A673 (cell line): ENCODE measurements at regions not wholly inside any gene's neighbourhood (a gene's known extent, or its start where the extent isn't known, plus 50 kb on each side); places are given as distances from the start of the nearest gene placed in this dataset.

Experiments
- BruUV-seq: library from RNA; stranded (reverse); fragments of 400-500 nt; replicated peaks from 2 replicates; lab custom pipeline; 2021; lab: Mats Ljungman, UMichigan
- CTCF ChIA-PET: fragments of 300-600 bp; sonication (Branson Sonifier 250); formaldehyde crosslinking; loops from one replicate; lab custom pipeline; 2022; ENCODE audit warnings: antibody characterized with exemption; lab: Charles Lee
- POLR2A ChIA-PET: fragments of 300-600 bp; sonication (Branson Sonifier 250); formaldehyde crosslinking; loops from one replicate; lab custom pipeline; 2022; ENCODE audit warnings: antibody characterized with exemption; ENCODE audit not compliant: low non-redundant PET; lab: Charles Lee
- DNase-seq: peaks from one replicate; pipeline ENCODE4 v3.0.0-alpha.2; 2015; ENCODE audit warnings: low spot score
- H3K27ac ChIP-seq: fragments of 200-600 bp; sonication (generic); 2 replicates; pipeline ENCODE4 v1.5.1; 2016; ENCODE audit warnings: mixed run types, low read depth, mild to moderate bottlenecking, mixed read lengths, antibody characterized with exemption, low read length; ENCODE audit not compliant: poor library complexity, severe bottlenecking
- H3K27me3 ChIP-seq: fragments of 200-600 bp; sonication (generic); replicated peaks from 2 replicates; pipeline ENCODE4 v1.6.1; 2017; ENCODE audit warnings: mixed run types, low read depth, mild to moderate bottlenecking, mixed read lengths, antibody characterized with exemption, low read length; ENCODE audit not compliant: insufficient read depth, poor library complexity
- H3K36me3 ChIP-seq: fragments of 200-600 bp; sonication (generic); 2 replicates; pipeline ENCODE4 v1.6.1; 2016; ENCODE audit warnings: mixed run types, mild to moderate bottlenecking, mixed read lengths, antibody characterized with exemption, low read length; ENCODE audit not compliant: insufficient read depth, poor library complexity, severe bottlenecking
- H3K4me1 ChIP-seq: fragments of 200-600 bp; sonication (generic); 2 replicates; pipeline ENCODE4 v1.6.1; 2017; ENCODE audit warnings: mixed run types, mild to moderate bottlenecking, mixed read lengths, antibody characterized with exemption, low read length; ENCODE audit not compliant: insufficient read depth, poor library complexity, severe bottlenecking
- H3K4me3 ChIP-seq: fragments of 200-600 bp; sonication (generic); 2 replicates; pipeline ENCODE4 v1.5.1; 2016; ENCODE audit warnings: low read depth, mixed run types, mild to moderate bottlenecking, mixed read lengths, low read length; ENCODE audit not compliant: poor library complexity, severe bottlenecking
- H3K9me3 ChIP-seq: fragments of 200-600 bp; sonication (generic); 2 replicates; pipeline ENCODE4 v1.6.1; 2016; ENCODE audit warnings: mixed run types, low read depth, mild to moderate bottlenecking, mixed read lengths, antibody characterized with exemption, low read length; ENCODE audit not compliant: poor library complexity, severe bottlenecking
- CTCF ChIP-seq: fragments of 300-800, 200-600 bp; sonication (generic); conservative IDR thresholded peaks from 2 replicates; pipeline ENCODE4 v1.5.1; 2017; ENCODE audit warnings: low read depth, mild to moderate bottlenecking, antibody characterized with exemption, low read length, moderate library complexity, mixed read lengths
- EZH2 ChIP-seq: fragments of 200-600 bp; sonication (generic); IDR thresholded peaks from 2 replicates; pipeline ENCODE4 v1.6.1; 2017; ENCODE audit warnings: borderline replicate concordance, low read depth, mild to moderate bottlenecking, mixed read lengths, antibody characterized with exemption, low read length; ENCODE audit not compliant: poor library complexity, severe bottlenecking
- intact Hi-C: fragments of 100-400 bp; cut with micrococcal nuclease; formaldehyde crosslinking; loops from one replicate; pipeline ENCODE4 v1.10.0; 2022; ENCODE audit not compliant: unreplicated experiment

GRCh38 chr3:30357897-30358296, 248.5 kb upstream of the TGFBR2 start:
- DNase-seq, result no peak
- Histone ChIP-seq H3K4me1 (peaks cover 37% of the 10 kb centered on the region), H3K4me3 (no peak overlapping the region), H3K9me3 (no peaks in the 10 kb centered on the region), H3K27ac (no peak overlapping the region), H3K27me3 (no peaks in the 10 kb centered on the region), H3K36me3 (no peaks in the 10 kb centered on the region)
- ChIA-PET CTCF (no interaction called here), POLR2A (no interaction called here)
- no TSS peak for BruUV-seq
- TF ChIP-seq EZH2, result no peak
- TF ChIP-seq CTCF, result no peak
- intact Hi-C loops, result no loop called here

GRCh38 chr3:30358871-30359270, 247.5 kb upstream of the TGFBR2 start:
- intact Hi-C loops, result no loop called here
- Histone ChIP-seq H3K27ac (no peak overlapping the region), H3K27me3 (no peaks in the 10 kb centered on the region), H3K9me3 (no peaks in the 10 kb centered on the region), H3K4me3 (no peak overlapping the region), H3K4me1 (peaks cover 36% of the 10 kb centered on the region), H3K36me3 (no peaks in the 10 kb centered on the region)
- no TSS peak for BruUV-seq
- DNase-seq, result no peak
- TF ChIP-seq EZH2 (no peak), CTCF (no peak)
- ChIA-PET CTCF (no interaction called here), POLR2A (no interaction called here)

- intact Hi-C loops, result no loop called here
- H3K36me3 ChIP-seq, result no peaks in the 10 kb centered on the region
- H3K27me3 ChIP-seq, result no peaks in the 10 kb centered on the region
- ChIA-PET POLR2A (no interaction called here), CTCF (no interaction called here)
- no peak overlapping the region for H3K27ac ChIP-seq
- no peak overlapping the region for H3K4me3 ChIP-seq
- peak; percentile 59 for DNase-seq
- H3K4me1 ChIP-seq, result no peaks in the 10 kb centered on the region
- no TSS peak for BruUV-seq
- H3K9me3 ChIP-seq, result peaks cover 6% of the 10 kb centered on the region
- no peak for TF ChIP-seq EZH2
- no peak for TF ChIP-seq CTCF
These were observed 237.4 kb upstream of the TGFBR2 start for GRCh38 chr3:30368978-30369377.
